IPS-15b (cell line): ENCODE measurements at regions not wholly inside any gene's neighbourhood (a gene's known extent, or its start where the extent isn't known, plus 50 kb on each side); places are given as distances from the start of the nearest gene placed in this dataset.

ENCODE experiments used
- H3K27me3 ChIP-seq: one replicate; pipeline ENCODE4 v1.6.1; 2013; ENCODE audit warnings: low read length; ENCODE audit not compliant: control insufficient read depth, insufficient read depth
- H3K36me3 ChIP-seq: one replicate; pipeline ENCODE4 v1.6.1; 2013; ENCODE audit warnings: low read length; ENCODE audit not compliant: control insufficient read depth, insufficient read depth
- H3K4me1 ChIP-seq: one replicate; pipeline ENCODE4 v1.6.1; 2013; ENCODE audit warnings: mild to moderate bottlenecking, low read length; ENCODE audit not compliant: control insufficient read depth, insufficient read depth
- H3K4me3 ChIP-seq: one replicate; pipeline ENCODE4 v1.5.1; 2013; ENCODE audit warnings: low read depth, low read length
- H3K9ac ChIP-seq: one replicate; pipeline ENCODE4 v1.6.1; 2013; ENCODE audit warnings: low read depth, mild to moderate bottlenecking, low read length
- H3K9me3 ChIP-seq: one replicate; pipeline ENCODE4 v1.6.1; 2013; ENCODE audit warnings: mild to moderate bottlenecking, low read length; ENCODE audit not compliant: control insufficient read depth, insufficient read depth

- Histone ChIP-seq H3K27me3 (no peaks in the 10 kb centered on the region), H3K4me3 (no peak overlapping the region), H3K4me1 (no peaks in the 10 kb centered on the region), H3K36me3 (no peaks in the 10 kb centered on the region), H3K9ac (no peak overlapping the region), H3K9me3 (no peaks in the 10 kb centered on the region)
Observed at GRCh38 chr2:146189541-146189940, 1655.3 kb upstream of the ACVR2A start.

GRCh38 chr2:146173934-146174333, 1654.0 kb upstream of the ZEB2 start:
- no peaks in the 10 kb centered on the region for H3K27me3 ChIP-seq
- no peaks in the 10 kb centered on the region for H3K36me3 ChIP-seq
- no peak overlapping the region for H3K4me3 ChIP-seq
- H3K9me3 ChIP-seq, result no peaks in the 10 kb centered on the region
- no peaks in the 10 kb centered on the region for H3K4me1 ChIP-seq
- H3K9ac ChIP-seq, result no peak overlapping the region

GRCh38 chr2:146161256-146161882, 1641.5 kb upstream of the ZEB2 start:
- Histone ChIP-seq H3K27me3 (no peaks in the 10 kb centered on the region), H3K36me3 (no peaks in the 10 kb centered on the region), H3K9ac (no peak overlapping the region), H3K9me3 (no peaks in the 10 kb centered on the region), H3K4me1 (no peaks in the 10 kb centered on the region), H3K4me3 (no peak overlapping the region)

- no peak overlapping the region for H3K9ac ChIP-seq
- no peaks in the 10 kb centered on the region for H3K9me3 ChIP-seq
- no peaks in the 10 kb centered on the region for H3K36me3 ChIP-seq
- no peak overlapping the region for H3K4me3 ChIP-seq
- no peaks in the 10 kb centered on the region for H3K27me3 ChIP-seq
- no peaks in the 10 kb centered on the region for H3K4me1 ChIP-seq
Observed at GRCh38 chr2:146158072-146158674, 1638.3 kb upstream of the ZEB2 start.

GRCh38 chr2:146147448-146148012, 1627.6 kb upstream of the ZEB2 start:
- no peaks in the 10 kb centered on the region for H3K4me1 ChIP-seq

GRCh38 chr2:146143971-146144370, 1624.1 kb upstream of the ZEB2 start:
- no peak overlapping the region for H3K4me3 ChIP-seq
- no peaks in the 10 kb centered on the region for H3K36me3 ChIP-seq
- H3K27me3 ChIP-seq, result no peaks in the 10 kb centered on the region
- no peaks in the 10 kb centered on the region for H3K9me3 ChIP-seq
- no peak overlapping the region for H3K9ac ChIP-seq
- H3K4me1 ChIP-seq, result no peaks in the 10 kb centered on the region

More at GRCh38 chr2:146147448-146148012, 1627.6 kb upstream of the ZEB2 start:
- H3K36me3 ChIP-seq, result no peaks in the 10 kb centered on the region
- H3K9ac ChIP-seq, result no peak overlapping the region
- no peaks in the 10 kb centered on the region for H3K27me3 ChIP-seq
- no peaks in the 10 kb centered on the region for H3K9me3 ChIP-seq
- H3K4me3 ChIP-seq, result no peak overlapping the region

GRCh38 chr2:146138820-146139219, 1618.9 kb upstream of the ZEB2 start:
- no peaks in the 10 kb centered on the region for H3K4me1 ChIP-seq
- no peaks in the 10 kb centered on the region for H3K9me3 ChIP-seq
- H3K9ac ChIP-seq, result no peak overlapping the region
- no peaks in the 10 kb centered on the region for H3K27me3 ChIP-seq
- no peak overlapping the region for H3K4me3 ChIP-seq
- no peaks in the 10 kb centered on the region for H3K36me3 ChIP-seq

- H3K9me3 ChIP-seq, result no peaks in the 10 kb centered on the region
- H3K36me3 ChIP-seq, result no peaks in the 10 kb centered on the region
- H3K4me3 ChIP-seq, result no peak overlapping the region
- H3K4me1 ChIP-seq, result no peaks in the 10 kb centered on the region
- no peak overlapping the region for H3K9ac ChIP-seq
- no peaks in the 10 kb centered on the region for H3K27me3 ChIP-seq
Observed at GRCh38 chr2:146135245-146135644, 1615.3 kb upstream of the ZEB2 start.

- H3K36me3 ChIP-seq, result no peaks in the 10 kb centered on the region
- no peaks in the 10 kb centered on the region for H3K27me3 ChIP-seq
- H3K9ac ChIP-seq, result no peak overlapping the region
- H3K4me1 ChIP-seq, result no peaks in the 10 kb centered on the region
- H3K4me3 ChIP-seq, result no peak overlapping the region
- H3K9me3 ChIP-seq, result no peaks in the 10 kb centered on the region
Observed at GRCh38 chr2:146131785-146132184, 1611.9 kb upstream of the ZEB2 start.

GRCh38 chr2:146131048-146131447, 1611.1 kb upstream of the ZEB2 start:
- no peaks in the 10 kb centered on the region for H3K9me3 ChIP-seq
- H3K27me3 ChIP-seq, result no peaks in the 10 kb centered on the region
- no peak overlapping the region for H3K9ac ChIP-seq
- no peak overlapping the region for H3K4me3 ChIP-seq
- no peaks in the 10 kb centered on the region for H3K4me1 ChIP-seq
- H3K36me3 ChIP-seq, result no peaks in the 10 kb centered on the region

- Histone ChIP-seq H3K36me3 (no peaks in the 10 kb centered on the region), H3K4me3 (no peak overlapping the region), H3K27me3 (no peaks in the 10 kb centered on the region), H3K9me3 (no peaks in the 10 kb centered on the region), H3K9ac (no peak overlapping the region), H3K4me1 (no peaks in the 10 kb centered on the region)
Observed at GRCh38 chr2:146130290-146130689, 1610.4 kb upstream of the ZEB2 start.

- no peak overlapping the region for H3K4me3 ChIP-seq
- H3K9ac ChIP-seq, result no peak overlapping the region
- H3K27me3 ChIP-seq, result no peaks in the 10 kb centered on the region
- no peaks in the 10 kb centered on the region for H3K4me1 ChIP-seq
- no peaks in the 10 kb centered on the region for H3K36me3 ChIP-seq
- no peaks in the 10 kb centered on the region for H3K9me3 ChIP-seq
Observed at GRCh38 chr2:146129231-146129630, 1609.3 kb upstream of the ZEB2 start.
